Sigmoid colon (tissue), 4 donors: ENCODE measurements at regions not wholly inside any gene's neighbourhood (a gene's known extent, or its start where the extent isn't known, plus 50 kb on each side); places are given as distances from the start of the nearest gene placed in this dataset.

ENCODE experiments used
- POLR2AphosphoS5 ChIP-seq, 4 donors: sonication (generic); formaldehyde crosslinking; IDR thresholded peaks; one replicate each; pipeline ENCODE4 v1.6.1; 2017; ENCODE audit warnings: antibody characterized with exemption in 4 of 4
- TF ChIP-seq, protein P1 (sequence below), 4 experiments: fragments of 450-650 bp in 3 of 4; fragments of 200-600 bp in 1 of 4; IDR thresholded peaks; one replicate each; pipeline ENCODE4 v1.5.1; 2016 to 2019; ENCODE audit warnings: antibody characterized with exemption in 4 of 4, mild to moderate bottlenecking in 3 of 4, moderate library complexity in 2 of 4

DNA sequence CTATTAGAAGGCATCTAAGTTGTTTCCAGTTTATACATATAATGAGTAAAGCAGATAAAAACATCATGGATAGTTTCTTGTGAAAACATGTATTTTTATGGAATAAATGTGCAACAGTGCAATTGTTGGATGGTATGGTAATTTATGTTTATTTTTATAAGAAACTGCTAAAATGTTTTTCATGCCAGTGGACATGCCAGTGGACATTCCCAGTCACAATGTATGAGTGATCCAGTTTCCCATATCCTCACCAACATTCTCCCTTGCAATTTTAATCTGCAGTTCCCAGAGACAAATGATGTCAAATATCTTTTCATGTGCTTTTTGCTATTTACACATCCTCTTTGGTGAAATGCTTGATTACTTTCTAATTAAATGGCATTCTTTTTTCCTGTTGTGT is 818.6 kb downstream of the SUCLG1 start:
- TF ChIP-seq POLR2AphosphoS5 (IDR thresholded peaks at IDR 0.05): no peak
- TF ChIP-seq, protein P1, sequence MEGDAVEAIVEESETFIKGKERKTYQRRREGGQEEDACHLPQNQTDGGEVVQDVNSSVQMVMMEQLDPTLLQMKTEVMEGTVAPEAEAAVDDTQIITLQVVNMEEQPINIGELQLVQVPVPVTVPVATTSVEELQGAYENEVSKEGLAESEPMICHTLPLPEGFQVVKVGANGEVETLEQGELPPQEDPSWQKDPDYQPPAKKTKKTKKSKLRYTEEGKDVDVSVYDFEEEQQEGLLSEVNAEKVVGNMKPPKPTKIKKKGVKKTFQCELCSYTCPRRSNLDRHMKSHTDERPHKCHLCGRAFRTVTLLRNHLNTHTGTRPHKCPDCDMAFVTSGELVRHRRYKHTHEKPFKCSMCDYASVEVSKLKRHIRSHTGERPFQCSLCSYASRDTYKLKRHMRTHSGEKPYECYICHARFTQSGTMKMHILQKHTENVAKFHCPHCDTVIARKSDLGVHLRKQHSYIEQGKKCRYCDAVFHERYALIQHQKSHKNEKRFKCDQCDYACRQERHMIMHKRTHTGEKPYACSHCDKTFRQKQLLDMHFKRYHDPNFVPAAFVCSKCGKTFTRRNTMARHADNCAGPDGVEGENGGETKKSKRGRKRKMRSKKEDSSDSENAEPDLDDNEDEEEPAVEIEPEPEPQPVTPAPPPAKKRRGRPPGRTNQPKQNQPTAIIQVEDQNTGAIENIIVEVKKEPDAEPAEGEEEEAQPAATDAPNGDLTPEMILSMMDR (IDR thresholded peaks at IDR 0.05): no peak
